OCI-LY7 (cell line): ENCODE measurements at regions not wholly inside any gene's neighbourhood (a gene's known extent, or its start where the extent isn't known, plus 50 kb on each side); places are given as distances from the start of the nearest gene placed in this dataset.

Experiments used
- EZH2phosphoT487 ChIP-seq: fragments of 200-600 bp; sonication (generic); IDR thresholded peaks from 2 replicates; pipeline ENCODE4 v1.6.1; 2018; ENCODE audit warnings: low read depth, borderline replicate concordance, mild to moderate bottlenecking, mixed run types, antibody characterized with exemption, low read length, moderate library complexity, mixed read lengths
- TF ChIP-seq, protein P1 (sequence below): fragments of 200-600 bp; sonication (generic); conservative IDR thresholded peaks from 2 replicates; pipeline ENCODE4 v1.5.1; 2014; ENCODE audit warnings: mild to moderate bottlenecking, antibody characterized with exemption, low read length, moderate library complexity, mixed read lengths

- TF ChIP-seq, protein P1, sequence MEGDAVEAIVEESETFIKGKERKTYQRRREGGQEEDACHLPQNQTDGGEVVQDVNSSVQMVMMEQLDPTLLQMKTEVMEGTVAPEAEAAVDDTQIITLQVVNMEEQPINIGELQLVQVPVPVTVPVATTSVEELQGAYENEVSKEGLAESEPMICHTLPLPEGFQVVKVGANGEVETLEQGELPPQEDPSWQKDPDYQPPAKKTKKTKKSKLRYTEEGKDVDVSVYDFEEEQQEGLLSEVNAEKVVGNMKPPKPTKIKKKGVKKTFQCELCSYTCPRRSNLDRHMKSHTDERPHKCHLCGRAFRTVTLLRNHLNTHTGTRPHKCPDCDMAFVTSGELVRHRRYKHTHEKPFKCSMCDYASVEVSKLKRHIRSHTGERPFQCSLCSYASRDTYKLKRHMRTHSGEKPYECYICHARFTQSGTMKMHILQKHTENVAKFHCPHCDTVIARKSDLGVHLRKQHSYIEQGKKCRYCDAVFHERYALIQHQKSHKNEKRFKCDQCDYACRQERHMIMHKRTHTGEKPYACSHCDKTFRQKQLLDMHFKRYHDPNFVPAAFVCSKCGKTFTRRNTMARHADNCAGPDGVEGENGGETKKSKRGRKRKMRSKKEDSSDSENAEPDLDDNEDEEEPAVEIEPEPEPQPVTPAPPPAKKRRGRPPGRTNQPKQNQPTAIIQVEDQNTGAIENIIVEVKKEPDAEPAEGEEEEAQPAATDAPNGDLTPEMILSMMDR = no peak
- no peak for TF ChIP-seq EZH2phosphoT487
These were observed 1080.7 kb upstream of the CHAC2 start for GRCh38 chr2:52686935-52687334.
